ENCODE measurements at regions not wholly inside any gene's neighbourhood (a gene's known extent, or its start where the extent isn't known, plus 50 kb on each side); places are given as distances from the start of the nearest gene placed in this dataset.

DNA sequence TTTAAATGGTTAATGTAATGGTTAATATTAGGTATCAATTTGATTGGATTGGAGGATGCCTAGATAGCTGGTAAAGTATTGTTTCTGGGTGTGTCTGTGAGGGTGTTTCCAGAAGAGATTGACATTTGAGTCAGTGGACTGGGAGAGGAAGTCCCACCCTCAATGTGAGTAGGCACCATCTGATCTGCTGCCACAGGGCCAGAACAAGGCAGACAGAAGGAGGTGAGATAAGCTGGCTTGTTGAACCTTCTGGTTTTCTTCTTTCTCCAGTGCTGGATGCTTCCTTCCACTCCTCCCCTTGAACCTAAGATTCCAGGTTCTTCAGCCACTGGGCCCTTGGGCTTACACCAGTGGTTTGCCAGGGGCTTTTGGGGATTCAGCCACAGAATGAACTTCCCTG lies 756.5 kb upstream of the LRFN5 start:
- Histone ChIP-seq H3K27me3 (ENCODE audit: insufficient read depth, low read length) (no peaks in the 10 kb centered on the region), H3K79me1 (ENCODE audit: insufficient read depth, low read depth, low read length, poor library complexity, severe bottlenecking) (no peaks in the 10 kb centered on the region), H3K23ac (ENCODE audit: insufficient read length, low read depth, low read length) (no peak overlapping the region), H3K4me2 (ENCODE audit: insufficient read depth, insufficient read length, low read length) (no peak overlapping the region), H2AFZ (ENCODE audit: low read length) (peak overlapping the region; percentile 98), H2BK12ac (ENCODE audit: insufficient read length, low read depth, low read length) (no peak overlapping the region), H3K9me3 (ENCODE audit: control insufficient read depth, low read depth, low read length) (no peaks in the 10 kb centered on the region), H3K27ac (ENCODE audit: insufficient read length, low read depth, low read length) (no peak overlapping the region), H4K8ac (replicated peaks; ENCODE audit: insufficient read length, low read depth, low read length) (no peak overlapping the region), H2AK5ac (ENCODE audit: insufficient read length, low read length) (no peak overlapping the region), H3K56ac (ENCODE audit: insufficient read length, low read depth, low read length) (no peak overlapping the region), H2BK120ac (ENCODE audit: low read depth, low read length, poor library complexity, severe bottlenecking) (no peak overlapping the region), H4K20me1 (ENCODE audit: control insufficient read depth, insufficient read depth, insufficient read length) (no peaks in the 10 kb centered on the region), H3K14ac (ENCODE audit: insufficient read depth, low read length) (no peak overlapping the region), H4K5ac (ENCODE audit: insufficient read length, low read depth, low read length) (no peak overlapping the region), H2BK20ac (ENCODE audit: low read depth, low read length, poor library complexity, severe bottlenecking) (no peak overlapping the region), H3K4ac (ENCODE audit: low read depth, low read length) (no peak overlapping the region), H2BK5ac (ENCODE audit: insufficient read length, low read length) (no peak overlapping the region), H3T11ph (ENCODE audit: low read length) (no peak overlapping the region), H2BK15ac (ENCODE audit: low read depth, low read length) (no peak overlapping the region), H3K79me2 (ENCODE audit: insufficient read depth, low read length) (no peaks in the 10 kb centered on the region), H3K9ac (ENCODE audit: extremely low read depth, insufficient read length, low read length) (no peak overlapping the region), H3K23me2 (ENCODE audit: insufficient read length, low read depth, low read length, poor library complexity, severe bottlenecking) (no peaks in the 10 kb centered on the region), H3K18ac (ENCODE audit: insufficient read length, low read depth, low read length) (no peak overlapping the region), H4K91ac (ENCODE audit: insufficient read length, low read depth, low read length) (no peak overlapping the region), H3K4me1 (ENCODE audit: insufficient read depth, low read length) (no peaks in the 10 kb centered on the region)
- DNase-seq, result no peak
- no peaks in the 10 kb centered on the region for H3K36me3 Mint-ChIP-seq (ENCODE audit: insufficient read depth in 1 of 3, low read depth in 3 of 3)
- H3K9me3 Mint-ChIP-seq, result no peaks in the 10 kb centered on the region
- no peak overlapping the region for H3K4me3 Mint-ChIP-seq
- no peaks in the 10 kb centered on the region for H3K27me3 Mint-ChIP-seq (ENCODE audit: low read depth)
- TF ChIP-seq, protein P1, sequence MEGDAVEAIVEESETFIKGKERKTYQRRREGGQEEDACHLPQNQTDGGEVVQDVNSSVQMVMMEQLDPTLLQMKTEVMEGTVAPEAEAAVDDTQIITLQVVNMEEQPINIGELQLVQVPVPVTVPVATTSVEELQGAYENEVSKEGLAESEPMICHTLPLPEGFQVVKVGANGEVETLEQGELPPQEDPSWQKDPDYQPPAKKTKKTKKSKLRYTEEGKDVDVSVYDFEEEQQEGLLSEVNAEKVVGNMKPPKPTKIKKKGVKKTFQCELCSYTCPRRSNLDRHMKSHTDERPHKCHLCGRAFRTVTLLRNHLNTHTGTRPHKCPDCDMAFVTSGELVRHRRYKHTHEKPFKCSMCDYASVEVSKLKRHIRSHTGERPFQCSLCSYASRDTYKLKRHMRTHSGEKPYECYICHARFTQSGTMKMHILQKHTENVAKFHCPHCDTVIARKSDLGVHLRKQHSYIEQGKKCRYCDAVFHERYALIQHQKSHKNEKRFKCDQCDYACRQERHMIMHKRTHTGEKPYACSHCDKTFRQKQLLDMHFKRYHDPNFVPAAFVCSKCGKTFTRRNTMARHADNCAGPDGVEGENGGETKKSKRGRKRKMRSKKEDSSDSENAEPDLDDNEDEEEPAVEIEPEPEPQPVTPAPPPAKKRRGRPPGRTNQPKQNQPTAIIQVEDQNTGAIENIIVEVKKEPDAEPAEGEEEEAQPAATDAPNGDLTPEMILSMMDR (conservative IDR thresholded peaks at IDR 0.05), result no peak
- H3K27ac Mint-ChIP-seq, result peak overlapping the region in 1 of 3 experiments; percentile 77; a peak in 1 of 7 replicates
- H3K4me1 Mint-ChIP-seq, result 0 out of 4 replicates have a peak, but pooled peaks cover 0 to under 1% of the 10 kb centered on the region in 2 experiments
